Nephron (organoid): ENCODE measurements at regions not wholly inside any gene's neighbourhood (a gene's known extent, or its start where the extent isn't known, plus 50 kb on each side); places are given as distances from the start of the nearest gene placed in this dataset.

Experiments used
- H3K27ac Mint-ChIP-seq, 3 experiments: 2 replicates each; pipeline ENCODE4 v1.8.0; 2020; ENCODE audit warnings: mixed read lengths in 3 of 3, mild to moderate bottlenecking in 2 of 3, moderate library complexity in 1 of 3
- H3K27me3 Mint-ChIP-seq: 2 replicates; pipeline ENCODE4 v1.8.0; 2021; ENCODE audit warnings: low read depth, mild to moderate bottlenecking, moderate library complexity, mixed read lengths
- H3K36me3 Mint-ChIP-seq: 2 replicates; pipeline ENCODE4 v1.8.0; 2020; ENCODE audit warnings: low read depth, mixed read lengths
- H3K4me1 Mint-ChIP-seq: 2 replicates; pipeline ENCODE4 v1.8.0; 2020; ENCODE audit warnings: mixed read lengths
- H3K4me3 Mint-ChIP-seq, 3 experiments: 2 replicates each; pipeline ENCODE4 v1.8.0; 2020; ENCODE audit warnings: mild to moderate bottlenecking in 3 of 3, mixed read lengths in 3 of 3, moderate library complexity in 2 of 3
- H3K9me3 Mint-ChIP-seq: 2 replicates; pipeline ENCODE4 v1.8.0; 2020; ENCODE audit warnings: mixed read lengths
- TF ChIP-seq, protein P1 (sequence below), 3 experiments: fragments of 200-600 bp; sonication (generic); IDR thresholded peaks; one replicate each; pipeline ENCODE4 v1.5.0; 2021; ENCODE audit warnings: antibody characterized with exemption in 3 of 3; ENCODE audit not compliant: unreplicated experiment in 3 of 3

DNA sequence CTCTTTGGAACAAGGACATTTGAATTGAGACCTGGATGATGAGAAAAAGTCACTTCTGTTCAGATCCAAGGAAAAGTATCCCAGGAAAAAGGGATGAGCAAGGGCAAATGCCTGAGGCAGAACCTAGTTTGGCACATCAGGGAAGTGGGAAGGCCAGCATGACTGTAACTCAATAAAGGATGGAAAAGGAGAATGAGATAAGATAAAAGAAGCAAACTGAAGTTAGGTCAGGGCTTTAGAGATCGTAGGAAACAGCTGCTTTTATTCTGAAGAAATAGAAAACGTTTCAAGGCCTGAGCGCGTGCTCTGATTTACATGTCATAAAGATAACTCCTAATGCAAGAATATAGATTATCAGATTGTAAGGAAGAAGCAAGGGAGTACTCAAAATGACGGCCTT is 450.0 kb downstream of the FRK start:
- Mint-ChIP-seq H3K27me3 (no peaks in the 10 kb centered on the region), H3K36me3 (no peaks in the 10 kb centered on the region), H3K4me3 (no peak overlapping the region), H3K4me1 (peaks cover 11% of the 10 kb centered on the region), H3K27ac (no peak overlapping the region), H3K9me3 (no peaks in the 10 kb centered on the region)
- TF ChIP-seq, protein P1, sequence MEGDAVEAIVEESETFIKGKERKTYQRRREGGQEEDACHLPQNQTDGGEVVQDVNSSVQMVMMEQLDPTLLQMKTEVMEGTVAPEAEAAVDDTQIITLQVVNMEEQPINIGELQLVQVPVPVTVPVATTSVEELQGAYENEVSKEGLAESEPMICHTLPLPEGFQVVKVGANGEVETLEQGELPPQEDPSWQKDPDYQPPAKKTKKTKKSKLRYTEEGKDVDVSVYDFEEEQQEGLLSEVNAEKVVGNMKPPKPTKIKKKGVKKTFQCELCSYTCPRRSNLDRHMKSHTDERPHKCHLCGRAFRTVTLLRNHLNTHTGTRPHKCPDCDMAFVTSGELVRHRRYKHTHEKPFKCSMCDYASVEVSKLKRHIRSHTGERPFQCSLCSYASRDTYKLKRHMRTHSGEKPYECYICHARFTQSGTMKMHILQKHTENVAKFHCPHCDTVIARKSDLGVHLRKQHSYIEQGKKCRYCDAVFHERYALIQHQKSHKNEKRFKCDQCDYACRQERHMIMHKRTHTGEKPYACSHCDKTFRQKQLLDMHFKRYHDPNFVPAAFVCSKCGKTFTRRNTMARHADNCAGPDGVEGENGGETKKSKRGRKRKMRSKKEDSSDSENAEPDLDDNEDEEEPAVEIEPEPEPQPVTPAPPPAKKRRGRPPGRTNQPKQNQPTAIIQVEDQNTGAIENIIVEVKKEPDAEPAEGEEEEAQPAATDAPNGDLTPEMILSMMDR (IDR thresholded peaks at IDR 0.05; ENCODE audit: unreplicated experiment in 3 of 3), result no peak

DNA sequence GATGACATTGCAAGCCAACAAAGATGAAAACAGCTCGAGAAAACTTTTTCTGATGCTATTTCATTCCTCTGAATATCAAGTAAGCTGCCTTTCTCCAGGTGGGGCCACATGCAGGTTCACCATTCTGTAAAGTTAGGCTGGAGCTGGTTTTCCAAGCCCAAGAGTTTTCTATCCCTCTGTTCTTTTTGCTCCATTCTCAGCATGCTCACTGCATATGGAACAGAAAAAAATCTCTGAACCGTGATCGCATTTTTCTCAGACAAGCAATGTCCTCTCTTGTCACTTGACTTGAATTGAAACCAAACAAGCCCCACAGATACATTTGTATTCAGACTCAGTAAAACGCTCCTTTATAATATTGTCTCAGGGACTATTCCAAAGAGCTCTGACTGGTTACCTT is 451.6 kb downstream of the FRK start:
- Mint-ChIP-seq H3K36me3 (no peaks in the 10 kb centered on the region), H3K4me1 (peaks cover 11% of the 10 kb centered on the region), H3K9me3 (no peaks in the 10 kb centered on the region), H3K27me3 (no peaks in the 10 kb centered on the region), H3K4me3 (no peak overlapping the region), H3K27ac (no peak overlapping the region)
- TF ChIP-seq, protein P1 (IDR thresholded peaks at IDR 0.05; ENCODE audit: unreplicated experiment in 3 of 3), result no peak

DNA sequence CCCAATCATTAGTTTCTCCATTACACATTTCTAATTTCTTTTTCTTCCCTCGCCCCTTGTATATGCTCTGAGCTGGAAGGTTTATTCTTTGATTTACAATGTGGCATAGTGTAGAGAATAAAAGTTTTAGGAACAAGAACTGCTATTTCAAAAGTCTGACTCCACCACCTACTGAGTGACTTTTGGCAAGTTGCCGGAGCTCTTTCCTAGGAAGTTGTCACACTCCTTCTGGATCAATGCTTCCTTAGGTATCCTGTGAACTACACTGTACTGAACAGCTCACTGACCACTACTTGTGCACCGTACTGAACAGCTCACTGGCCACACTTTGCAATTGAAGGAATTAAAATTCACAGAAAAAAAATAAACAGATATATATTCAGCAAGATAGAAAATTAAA is 458.2 kb downstream of the FRK start:
- TF ChIP-seq, protein P1 (IDR thresholded peaks at IDR 0.05; ENCODE audit: unreplicated experiment in 3 of 3), result no peak
- H3K27ac Mint-ChIP-seq, result no peak overlapping the region
- H3K27me3 Mint-ChIP-seq, result no peaks in the 10 kb centered on the region
- no peak overlapping the region for H3K4me3 Mint-ChIP-seq
- H3K36me3 Mint-ChIP-seq, result no peaks in the 10 kb centered on the region
- H3K4me1 Mint-ChIP-seq, result peaks cover 5% of the 10 kb centered on the region
- peaks cover 4% of the 10 kb centered on the region for H3K9me3 Mint-ChIP-seq

DNA sequence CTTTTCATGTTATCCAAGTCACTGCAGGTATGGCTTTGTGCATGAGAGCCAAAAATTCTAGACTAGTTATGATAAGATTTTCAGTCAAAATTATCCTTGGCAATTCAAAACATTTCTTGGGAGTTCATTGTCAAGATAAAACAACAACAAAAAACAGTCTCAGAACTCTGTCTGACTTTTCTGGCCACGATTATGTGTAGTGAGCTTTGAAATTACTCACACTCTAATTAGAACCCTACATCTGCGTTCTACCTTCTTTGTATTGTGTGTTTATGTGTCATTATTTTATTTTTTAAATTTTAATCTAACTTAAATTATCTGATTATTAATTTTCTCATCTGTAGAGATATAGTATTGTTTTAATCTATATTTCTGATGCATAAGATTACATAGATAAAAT is 459.2 kb downstream of the FRK start:
- Mint-ChIP-seq H3K9me3 (peaks cover 4% of the 10 kb centered on the region), H3K36me3 (no peaks in the 10 kb centered on the region), H3K4me3 (no peak overlapping the region), H3K27me3 (no peaks in the 10 kb centered on the region), H3K27ac (no peak overlapping the region), H3K4me1 (peaks cover 5% of the 10 kb centered on the region)
- TF ChIP-seq, protein P1 (IDR thresholded peaks at IDR 0.05; ENCODE audit: unreplicated experiment in 3 of 3), result no peak

DNA sequence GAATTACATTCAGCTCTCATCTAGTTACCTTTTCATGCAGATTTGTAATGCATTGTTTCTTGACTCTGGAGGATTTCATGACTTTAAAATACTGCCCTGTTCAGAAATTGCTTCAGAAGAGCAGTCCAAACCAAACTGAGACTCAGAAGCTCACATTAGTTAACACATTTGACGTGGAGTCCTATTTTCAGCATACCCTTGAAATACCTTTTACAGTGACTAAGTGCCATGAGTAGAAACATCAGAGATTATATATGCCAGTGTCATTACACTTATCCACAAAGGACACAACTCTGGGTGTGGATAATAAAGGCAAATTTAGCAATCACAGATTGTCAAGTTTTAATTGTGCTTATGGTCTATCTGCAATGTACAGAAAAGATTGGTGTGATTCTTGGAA is 459.6 kb downstream of the FRK start:
- H3K27me3 Mint-ChIP-seq, result no peaks in the 10 kb centered on the region
- H3K9me3 Mint-ChIP-seq, result peaks cover 4% of the 10 kb centered on the region
- no peaks in the 10 kb centered on the region for H3K36me3 Mint-ChIP-seq
- TF ChIP-seq, protein P1 (IDR thresholded peaks at IDR 0.05; ENCODE audit: unreplicated experiment in 3 of 3), result no peak
- no peak overlapping the region for H3K27ac Mint-ChIP-seq
- no peak overlapping the region for H3K4me3 Mint-ChIP-seq
- peaks cover 5% of the 10 kb centered on the region for H3K4me1 Mint-ChIP-seq

DNA sequence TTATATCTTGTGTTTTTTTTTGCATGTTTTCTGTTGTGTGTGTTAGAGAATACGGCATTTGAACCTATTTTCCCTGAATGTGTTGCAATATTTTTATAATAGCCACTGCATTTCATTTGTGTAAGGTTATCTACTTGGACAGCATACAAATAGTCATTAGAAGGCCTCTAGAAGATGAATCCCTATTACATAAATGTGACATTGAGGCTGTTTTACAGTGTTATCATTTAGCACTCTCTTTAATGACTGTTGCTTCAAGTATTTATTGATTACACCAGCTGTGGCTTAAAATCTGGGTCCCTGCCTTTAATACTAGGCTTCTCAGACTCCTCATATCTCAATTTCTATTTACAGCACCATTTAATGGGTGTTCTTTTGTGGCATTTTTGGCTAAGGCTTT is 465.8 kb downstream of the FRK start:
- Mint-ChIP-seq H3K9me3 (peaks cover 12% of the 10 kb centered on the region), H3K4me1 (no peaks in the 10 kb centered on the region), H3K36me3 (no peaks in the 10 kb centered on the region), H3K27me3 (no peaks in the 10 kb centered on the region), H3K27ac (no peak overlapping the region), H3K4me3 (no peak overlapping the region)
- TF ChIP-seq, protein P1 (IDR thresholded peaks at IDR 0.05; ENCODE audit: unreplicated experiment in 3 of 3), result no peak
